GM18507 (cell line): ENCODE measurements at regions not wholly inside any gene's neighbourhood (a gene's known extent, or its start where the extent isn't known, plus 50 kb on each side); places are given as distances from the start of the nearest gene placed in this dataset.

Experiments
- DNase-seq: peaks from one replicate; pipeline ENCODE4 v3.0.0; 2011; ENCODE audit warnings: low read depth; ENCODE audit not compliant: insufficient read length; ENCODE audit errors: extremely low spot score
- FAIRE-seq: peaks from 2 replicates; lab custom pipeline; 2011; peaks lifted over from hg19 to GRCh38; lab: Jason Lieb, UNC

DNA sequence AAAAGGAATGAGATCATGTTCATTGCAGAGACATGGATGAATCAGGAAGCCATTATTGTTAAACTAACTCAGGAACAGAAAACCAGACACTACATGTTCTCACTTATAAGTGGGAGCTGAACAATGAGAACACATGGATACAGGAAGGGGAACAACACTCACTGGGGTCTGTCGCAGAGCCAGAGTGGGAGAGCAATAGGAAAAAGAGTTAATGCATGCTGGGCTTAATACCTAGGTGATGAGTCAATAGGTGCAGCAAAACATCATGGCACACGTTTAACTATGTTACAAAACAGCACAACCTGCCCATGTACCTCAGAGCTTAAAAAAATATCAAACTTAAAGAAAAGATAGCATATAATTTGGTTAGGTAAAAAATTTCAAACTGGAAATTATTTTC, 281.4 kb downstream of the PABPC4L start:
- DNase-seq (no peak), FAIRE-seq (no peak)

GRCh38 chr4:133910165-133910564, 291.4 kb downstream of the PABPC4L start:
- no peak for FAIRE-seq
- no peak for DNase-seq

DNA sequence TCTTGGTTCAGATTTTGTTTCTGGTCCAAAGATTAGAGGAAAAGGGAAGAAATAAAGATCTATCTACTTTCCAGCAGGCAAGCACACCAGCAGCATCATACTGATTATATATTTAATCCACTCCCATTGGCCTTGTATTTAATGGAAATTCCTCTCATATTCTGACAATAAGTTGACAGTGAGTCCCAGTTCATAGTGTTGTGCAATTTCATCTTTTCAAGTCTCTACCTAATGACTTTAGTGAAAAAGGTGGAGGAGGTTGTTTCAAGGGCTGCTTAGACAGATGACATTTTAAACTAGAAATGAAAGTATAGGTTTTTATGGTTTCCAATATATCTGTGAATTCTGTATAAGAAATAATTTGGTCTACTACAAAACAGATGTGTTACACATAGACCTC, 298.6 kb downstream of the PABPC4L start:
- DNase-seq (no peak), FAIRE-seq (no peak)

- DNase-seq (no peak), FAIRE-seq (no peak)
These were observed 310.6 kb downstream of the PABPC4L start for GRCh38 chr4:133891011-133891410.

- no peak for DNase-seq
- FAIRE-seq = no peak
These were observed 313.9 kb downstream of the PABPC4L start for GRCh38 chr4:133887723-133888122.

GRCh38 chr4:133869486-133869885, 332.1 kb downstream of the PABPC4L start:
- FAIRE-seq (no peak), DNase-seq (no peak)

GRCh38 chr4:133868856-133869255, 332.7 kb downstream of the PABPC4L start:
- FAIRE-seq = no peak
- no peak for DNase-seq

DNA sequence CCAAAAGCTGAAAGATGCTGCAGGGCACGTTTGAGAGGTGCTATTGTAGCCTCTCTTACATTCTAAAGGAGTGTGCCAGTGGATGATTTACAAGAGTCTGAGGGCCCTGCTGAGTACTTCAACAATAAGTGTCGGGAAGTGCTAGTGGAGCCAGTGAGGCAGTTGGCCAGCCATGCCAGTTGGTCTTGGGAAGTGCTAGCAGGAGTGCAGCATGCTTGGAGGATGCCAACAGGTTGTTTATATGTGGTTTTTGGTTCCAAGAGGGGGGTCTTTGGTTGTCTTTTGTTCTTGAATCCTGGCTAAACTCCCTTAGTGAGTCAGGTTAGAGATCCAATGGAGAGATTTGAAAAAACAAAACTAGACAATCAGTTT, 335.3 kb downstream of the PABPC4L start:
- DNase-seq (no peak), FAIRE-seq (no peak)

DNA sequence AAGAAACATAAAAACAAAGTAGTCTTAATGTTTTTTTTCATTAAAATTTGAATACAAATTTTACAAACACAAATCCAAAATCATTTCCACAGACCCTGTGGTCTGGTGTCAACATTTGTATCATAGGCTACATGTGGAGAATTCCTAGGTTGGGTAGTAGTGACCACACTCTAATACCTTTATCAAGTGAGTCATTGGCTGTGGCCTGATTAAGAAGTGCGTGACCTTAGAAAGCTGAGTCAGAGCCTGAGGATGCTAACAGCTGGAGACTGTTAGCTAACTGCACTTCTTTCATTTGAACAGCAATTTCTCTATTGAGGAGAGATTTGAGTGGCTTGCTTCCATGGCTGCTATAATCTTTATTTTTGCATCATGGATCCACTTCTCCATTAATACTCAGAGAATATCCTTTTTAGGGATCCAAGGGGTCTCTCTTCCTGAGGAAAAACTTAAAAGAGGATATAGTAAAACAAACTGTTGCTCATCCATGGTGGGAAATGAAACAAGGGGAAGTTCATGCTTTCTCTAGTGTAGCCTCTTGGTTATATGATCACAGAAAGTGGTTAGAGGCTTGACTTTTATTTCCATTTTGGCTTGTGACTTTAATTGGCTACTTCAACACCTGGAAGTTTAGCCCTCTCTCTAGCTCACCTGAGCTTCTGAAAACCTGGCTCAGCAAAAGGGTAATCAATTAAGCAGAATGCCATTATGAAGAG, 335.8 kb downstream of the PABPC4L start:
- FAIRE-seq = no peak
- DNase-seq = no peak

- DNase-seq (no peak), FAIRE-seq (no peak)
These were observed 338.4 kb downstream of the PABPC4L start for GRCh38 chr4:133863153-133863552.

GRCh38 chr4:133856731-133857355, 344.7 kb downstream of the PABPC4L start:
- FAIRE-seq = no peak
- DNase-seq = no peak

GRCh38 chr4:133855001-133855400, 346.6 kb downstream of the PABPC4L start:
- FAIRE-seq (no peak), DNase-seq (no peak)

DNA sequence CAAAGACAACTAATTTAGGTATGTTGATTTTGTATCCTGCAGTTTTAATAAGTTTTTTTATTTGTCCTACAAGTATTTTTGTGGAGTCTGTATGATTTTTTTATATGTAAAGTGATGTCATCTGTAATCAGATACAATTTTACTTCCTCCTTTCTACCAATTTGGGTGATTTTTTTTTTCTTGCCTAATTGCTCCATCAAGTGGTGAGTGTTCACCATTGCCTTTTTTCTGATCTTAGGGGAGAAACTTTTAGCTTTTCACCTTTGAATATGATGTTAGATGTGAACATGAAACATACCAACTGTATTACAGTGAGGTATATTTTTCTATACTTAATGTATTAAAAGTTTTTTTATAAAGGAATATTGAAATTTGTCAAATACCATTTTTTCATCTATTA, 362.3 kb downstream of the PABPC4L start:
- FAIRE-seq (no peak), DNase-seq (no peak)

- DNase-seq (no peak), FAIRE-seq (no peak)
These were observed 378.4 kb downstream of the PABPC4L start for GRCh38 chr4:133823177-133823576.

DNA sequence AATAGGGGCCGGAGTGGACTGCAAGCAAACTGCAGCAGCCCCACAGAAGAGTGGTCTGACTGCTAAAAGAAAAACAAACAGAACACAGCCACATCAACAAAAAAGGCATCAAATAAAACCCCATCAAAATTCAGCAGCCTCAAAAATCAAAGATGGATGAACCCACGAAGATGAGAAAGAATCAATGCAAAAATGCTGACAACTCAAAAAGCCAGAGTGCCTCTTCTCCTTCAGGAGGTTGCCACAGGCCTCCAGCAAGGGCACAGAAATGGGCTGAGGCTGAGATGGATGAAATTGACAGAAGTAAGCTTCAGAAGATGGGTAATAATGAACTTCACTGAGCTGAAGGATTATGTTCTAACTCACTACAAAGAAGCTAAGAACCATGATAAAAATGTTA, 388.6 kb downstream of the PABPC4L start:
- no peak for DNase-seq
- no peak for FAIRE-seq

- no peak for DNase-seq
- no peak for FAIRE-seq
These were observed 389.4 kb downstream of the PABPC4L start for GRCh38 chr4:133812236-133812635.

- FAIRE-seq = no peak
- DNase-seq = no peak
These were observed 393.4 kb downstream of the PABPC4L start for GRCh38 chr4:133808151-133808550.

DNA sequence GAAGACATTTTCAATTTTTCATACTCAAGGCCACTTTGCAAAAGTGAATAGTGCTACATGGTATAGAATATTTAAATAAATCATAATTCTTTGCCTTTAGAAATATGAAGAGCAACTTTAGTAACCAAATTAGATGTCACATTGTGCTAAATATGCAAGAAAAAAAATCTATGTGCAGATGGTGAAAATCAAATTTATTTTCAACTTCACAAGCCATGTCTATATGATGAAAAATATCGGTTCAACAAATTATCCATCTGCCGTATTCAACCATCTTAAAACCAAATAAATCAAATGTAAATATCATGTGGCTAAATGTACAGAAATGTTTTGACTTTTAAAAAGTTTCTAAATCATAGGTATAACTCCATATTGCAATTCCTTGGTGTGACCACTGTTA, 398.2 kb downstream of the PABPC4L start:
- FAIRE-seq (no peak), DNase-seq (no peak)

- no peak for FAIRE-seq
- no peak for DNase-seq
These were observed 399.0 kb downstream of the PABPC4L start for GRCh38 chr4:133802359-133803140.

GRCh38 chr4:133801883-133802282, 399.7 kb downstream of the PABPC4L start:
- FAIRE-seq = no peak
- DNase-seq = no peak

- no peak for FAIRE-seq
These were observed 400.6 kb downstream of the PABPC4L start for GRCh38 chr4:133800966-133801365.

More at GRCh38 chr4:133800966-133801365, 400.6 kb downstream of the PABPC4L start:
- no peak for DNase-seq
